Thyroid gland (tissue), 4 donors: ENCODE measurements at regions not wholly inside any gene's neighbourhood (a gene's known extent, or its start where the extent isn't known, plus 50 kb on each side); places are given as distances from the start of the nearest gene placed in this dataset.

Source experiments
- DNase-seq, 2 donors: peaks; one replicate each; pipeline ENCODE4 v3.0.0-alpha.2; 2019
- H3K27ac ChIP-seq, 3 donors: fragments of 200-600 bp; sonication (generic); 1 replicate in 2 of 3; 2 replicates in 1 of 3; pipeline ENCODE4 v1.5.1; 2016 to 2019; ENCODE audit warnings: mild to moderate bottlenecking in 1 of 3, moderate library complexity in 1 of 3
- H3K27me3 ChIP-seq: fragments of 200-600 bp; sonication (generic); one replicate; pipeline ENCODE4 v1.5.1; 2019
- H3K36me3 ChIP-seq, 2 donors: fragments of 200-600 bp; sonication (generic); one replicate each; pipeline ENCODE4 v1.5.1; 2016 to 2019
- H3K4me1 ChIP-seq, 2 donors: fragments of 200-600 bp; sonication (generic); one replicate each; pipeline ENCODE4 v1.5.1; 2017 to 2019
- H3K4me3 ChIP-seq, 3 donors: fragments of 200-600 bp; sonication (generic); replicated peaks in 1 of 3; 1 replicate in 2 of 3; 2 replicates in 1 of 3; pipeline ENCODE4 v1.5.1; 2016; ENCODE audit warnings: mild to moderate bottlenecking in 1 of 3
- H3K9me3 ChIP-seq: fragments of 200-600 bp; sonication (generic); one replicate; pipeline ENCODE4 v1.5.1; 2017
- CTCF ChIP-seq, 6 experiments: fragments of 200-600 bp in 3 of 6; fragments of 450-650 bp in 3 of 6; sonication (generic) in 3 of 6; IDR thresholded peaks; one replicate each; pipeline ENCODE4 v1.5.1; 2016 to 2019; ENCODE audit warnings: antibody characterized with exemption in 6 of 6, mild to moderate bottlenecking in 2 of 6, inconsistent platforms in 1 of 6, moderate library complexity in 1 of 6
- POLR2A ChIP-seq, 2 donors: fragments of 450-650 bp; IDR thresholded peaks; one replicate each; pipeline ENCODE4 v1.6.1; 2017; ENCODE audit warnings: antibody characterized with exemption in 2 of 2, mild to moderate bottlenecking in 2 of 2, moderate library complexity in 1 of 2
- WGBS, 2 donors: methylation state at CpG; one replicate each; pipeline ENCODE4 v1.1.5; 2017; 5-methylcytosine and 5-hydroxymethylcytosine counted together
- intact Hi-C: fragments of 100-400 bp; cut with DNase I; formaldehyde crosslinking; loops from one replicate; pipeline ENCODE4 v1.15.1; 2023

GRCh38 chr4:14359991-14360390, 642.3 kb upstream of the CPEB2 start:
- intact Hi-C loops: no loop called here
- no peak for TF ChIP-seq CTCF (IDR thresholded peaks at IDR 0.05)
- no peak for TF ChIP-seq POLR2A (IDR thresholded peaks at IDR 0.05)
- no peaks in the 10 kb centered on the region for H3K36me3 ChIP-seq
- no peaks in the 10 kb centered on the region for H3K27me3 ChIP-seq
- H3K27ac ChIP-seq: no peak overlapping the region
- no peak overlapping the region for H3K4me3 ChIP-seq
- H3K4me1 ChIP-seq: no peaks in the 10 kb centered on the region
- WGBS, 2 donors: 92 to 94% methylated on average over 4 of the region's 4 CpGs
- no peak for DNase-seq
- no peaks in the 10 kb centered on the region for H3K9me3 ChIP-seq

- WGBS, 2 donors: 79% methylated on average over 3 of the region's 3 CpGs
- intact Hi-C loops: no loop called here
Observed at GRCh38 chr4:14361084-14361483, 641.2 kb upstream of the CPEB2 start.

GRCh38 chr4:14362385-14362784, 639.9 kb upstream of the CPEB2 start:
- Histone ChIP-seq H3K9me3 (no peaks in the 10 kb centered on the region), H3K36me3 (no peaks in the 10 kb centered on the region), H3K27me3 (no peaks in the 10 kb centered on the region), H3K4me1 (no peaks in the 10 kb centered on the region), H3K4me3 (no peak overlapping the region), H3K27ac (no peak overlapping the region)
- no peak for TF ChIP-seq CTCF (IDR thresholded peaks at IDR 0.05)
- no peak for TF ChIP-seq POLR2A (IDR thresholded peaks at IDR 0.05)
- no peak for DNase-seq
- intact Hi-C loops: no loop called here

More at GRCh38 chr4:14361084-14361483, 641.2 kb upstream of the CPEB2 start:
- no peaks in the 10 kb centered on the region for H3K27me3 ChIP-seq
- no peaks in the 10 kb centered on the region for H3K36me3 ChIP-seq
- no peaks in the 10 kb centered on the region for H3K9me3 ChIP-seq
- no peak overlapping the region for H3K4me3 ChIP-seq
- H3K4me1 ChIP-seq: no peaks in the 10 kb centered on the region
- DNase-seq: no peak
- H3K27ac ChIP-seq: no peak overlapping the region
- TF ChIP-seq CTCF (IDR thresholded peaks at IDR 0.05) (no peak), POLR2A (IDR thresholded peaks at IDR 0.05) (no peak)

GRCh38 chr4:14364953-14365536, 637.2 kb upstream of the CPEB2 start:
- intact Hi-C loops: no loop called here
- Histone ChIP-seq H3K36me3 (no peaks in the 10 kb centered on the region), H3K9me3 (no peaks in the 10 kb centered on the region), H3K4me3 (no peak overlapping the region), H3K27ac (no peak overlapping the region), H3K4me1 (no peaks in the 10 kb centered on the region), H3K27me3 (no peaks in the 10 kb centered on the region)
- no peak for DNase-seq
- TF ChIP-seq POLR2A (IDR thresholded peaks at IDR 0.05) (no peak), CTCF (IDR thresholded peaks at IDR 0.05) (no peak)

GRCh38 chr4:14368391-14368790, 633.9 kb upstream of the CPEB2 start:
- intact Hi-C loops: no loop called here
- Histone ChIP-seq H3K27ac (no peak overlapping the region), H3K4me3 (no peak overlapping the region), H3K27me3 (no peaks in the 10 kb centered on the region), H3K4me1 (no peaks in the 10 kb centered on the region), H3K9me3 (no peaks in the 10 kb centered on the region), H3K36me3 (no peaks in the 10 kb centered on the region)
- no peak for TF ChIP-seq CTCF (IDR thresholded peaks at IDR 0.05)
- no peak for TF ChIP-seq POLR2A (IDR thresholded peaks at IDR 0.05)
- WGBS, 2 donors: 55 to 68% methylated on average over 4 of the region's 4 CpGs
- no peak for DNase-seq
